Mesenchymal stem cell (in vitro differentiated cells and primary cell): ENCODE measurements at regions not wholly inside any gene's neighbourhood (a gene's known extent, or its start where the extent isn't known, plus 50 kb on each side); places are given as distances from the start of the nearest gene placed in this dataset.
A peak's percentile ranks its signal among the peaks of the same experiment; 100 is the strongest.

ENCODE experiments used
- DNase-seq: peaks from one replicate; pipeline ENCODE4 v3.0.0-alpha.2; 2013
- H2AFZ ChIP-seq: one replicate; pipeline ENCODE4 v1.6.1; 2013; ENCODE audit warnings: low read depth, mild to moderate bottlenecking, control low read depth, inconsistent platforms, low read length, moderate library complexity
- H2AK5ac ChIP-seq: 2 replicates; pipeline ENCODE4 v1.6.1; 2013; ENCODE audit warnings: low read length, moderate library complexity, mild to moderate bottlenecking, inconsistent platforms; ENCODE audit not compliant: severe bottlenecking
- H2BK120ac ChIP-seq: one replicate; pipeline ENCODE4 v1.6.1; 2013; ENCODE audit warnings: low read depth, mild to moderate bottlenecking, inconsistent platforms, low read length, moderate library complexity
- H2BK12ac ChIP-seq, 2 experiments: one replicate each; pipeline ENCODE4 v1.6.1; 2013; ENCODE audit warnings: inconsistent platforms in 2 of 2, low read length in 2 of 2, mild to moderate bottlenecking in 2 of 2, moderate library complexity in 2 of 2, control low read depth in 1 of 2
- H2BK15ac ChIP-seq: one replicate; pipeline ENCODE4 v1.6.1; 2013; ENCODE audit warnings: mild to moderate bottlenecking, low read depth, inconsistent platforms; ENCODE audit not compliant: poor library complexity, severe bottlenecking
- H2BK5ac ChIP-seq: 2 replicates; pipeline ENCODE4 v1.6.1; 2013; ENCODE audit warnings: low read depth, mild to moderate bottlenecking, low read length, control low read depth, inconsistent platforms; ENCODE audit not compliant: poor library complexity, severe bottlenecking
- H3K14ac ChIP-seq, 2 experiments: one replicate each; pipeline ENCODE4 v1.6.1; 2013; ENCODE audit warnings: inconsistent platforms in 2 of 2, low read length in 2 of 2, control low read depth in 1 of 2, mild to moderate bottlenecking in 1 of 2, moderate library complexity in 1 of 2
- H3K18ac ChIP-seq, 2 experiments: one replicate each; pipeline ENCODE4 v1.6.1; 2013; ENCODE audit warnings: inconsistent platforms in 2 of 2, low read length in 2 of 2, control low read depth in 1 of 2, low read depth in 1 of 2, mild to moderate bottlenecking in 1 of 2
- H3K23ac ChIP-seq, 2 experiments: one replicate each; pipeline ENCODE4 v1.6.1; 2013; ENCODE audit warnings: inconsistent platforms in 2 of 2, low read length in 2 of 2, mild to moderate bottlenecking in 2 of 2, moderate library complexity in 2 of 2, control low read depth in 1 of 2
- H3K27ac ChIP-seq: 2 replicates; pipeline ENCODE4 v1.5.1; 2013; ENCODE audit warnings: mild to moderate bottlenecking, moderate library complexity, low read length, control low read depth, inconsistent platforms; ENCODE audit not compliant: poor library complexity, severe bottlenecking
- H3K27me3 ChIP-seq, 2 experiments: 2 replicates each; pipeline versions ENCODE4 v1.6.1 to v1.7.0; 2013; ENCODE audit warnings: low read length in 2 of 2, mild to moderate bottlenecking in 2 of 2, moderate library complexity in 2 of 2, control low read depth in 1 of 2, inconsistent platforms in 1 of 2; ENCODE audit not compliant: control insufficient read depth in 1 of 2, insufficient read depth in 1 of 2
- H3K36me3 ChIP-seq, 2 experiments: 2 replicates each; pipeline versions ENCODE4 v1.6.1 to v1.7.0; 2013; ENCODE audit warnings: low read length in 2 of 2, control low read depth in 1 of 2, inconsistent platforms in 1 of 2, low read depth in 1 of 2, mild to moderate bottlenecking in 1 of 2; ENCODE audit not compliant: insufficient read depth in 2 of 2, control insufficient read depth in 1 of 2
- H3K4ac ChIP-seq, 2 experiments: one replicate each; pipeline ENCODE4 v1.6.1; 2013; ENCODE audit warnings: inconsistent platforms in 2 of 2, low read length in 2 of 2, mild to moderate bottlenecking in 2 of 2, moderate library complexity in 2 of 2, control low read depth in 1 of 2, low read depth in 1 of 2
- H3K4me1 ChIP-seq: 2 replicates; pipeline ENCODE4 v1.6.1; 2013; ENCODE audit warnings: low read depth, low read length, control low read depth; ENCODE audit not compliant: control insufficient read depth, insufficient read depth
- H3K4me2 ChIP-seq: 2 replicates; pipeline ENCODE4 v1.6.1; 2013; ENCODE audit warnings: low read length, mild to moderate bottlenecking, inconsistent platforms; ENCODE audit not compliant: poor library complexity, severe bottlenecking
- H3K4me3 ChIP-seq, 2 experiments: 2 replicates each; pipeline versions ENCODE4 v1.5.1 to v1.7.0; 2013; ENCODE audit warnings: low read length in 2 of 2, mild to moderate bottlenecking in 2 of 2, control low read depth in 1 of 2, low read depth in 1 of 2; ENCODE audit not compliant: insufficient read depth in 1 of 2
- H3K79me1 ChIP-seq: replicated peaks from 2 replicates; pipeline ENCODE4 v1.6.1; 2013; ENCODE audit warnings: mild to moderate bottlenecking, control low read depth, low read length, inconsistent platforms; ENCODE audit not compliant: poor library complexity, severe bottlenecking
- H3K9ac ChIP-seq: 2 replicates; pipeline ENCODE4 v1.7.0; 2013; ENCODE audit warnings: mild to moderate bottlenecking, low read length, moderate library complexity
- H3K9me3 ChIP-seq: 2 replicates; pipeline ENCODE4 v1.7.0; 2013; ENCODE audit warnings: mild to moderate bottlenecking, low read length; ENCODE audit not compliant: control insufficient read depth
- H4K8ac ChIP-seq: one replicate; pipeline ENCODE4 v1.6.1; 2013; ENCODE audit warnings: inconsistent platforms, mild to moderate bottlenecking, low read length, moderate library complexity
- H4K91ac ChIP-seq: one replicate; pipeline ENCODE4 v1.6.1; 2013; ENCODE audit warnings: mild to moderate bottlenecking, low read length, inconsistent platforms
- WGBS: methylation state at CpG from one replicate; pipeline ENCODE4 v1.1.7; 2013; ENCODE audit warnings: mixed read lengths; 5-methylcytosine and 5-hydroxymethylcytosine counted together

DNA sequence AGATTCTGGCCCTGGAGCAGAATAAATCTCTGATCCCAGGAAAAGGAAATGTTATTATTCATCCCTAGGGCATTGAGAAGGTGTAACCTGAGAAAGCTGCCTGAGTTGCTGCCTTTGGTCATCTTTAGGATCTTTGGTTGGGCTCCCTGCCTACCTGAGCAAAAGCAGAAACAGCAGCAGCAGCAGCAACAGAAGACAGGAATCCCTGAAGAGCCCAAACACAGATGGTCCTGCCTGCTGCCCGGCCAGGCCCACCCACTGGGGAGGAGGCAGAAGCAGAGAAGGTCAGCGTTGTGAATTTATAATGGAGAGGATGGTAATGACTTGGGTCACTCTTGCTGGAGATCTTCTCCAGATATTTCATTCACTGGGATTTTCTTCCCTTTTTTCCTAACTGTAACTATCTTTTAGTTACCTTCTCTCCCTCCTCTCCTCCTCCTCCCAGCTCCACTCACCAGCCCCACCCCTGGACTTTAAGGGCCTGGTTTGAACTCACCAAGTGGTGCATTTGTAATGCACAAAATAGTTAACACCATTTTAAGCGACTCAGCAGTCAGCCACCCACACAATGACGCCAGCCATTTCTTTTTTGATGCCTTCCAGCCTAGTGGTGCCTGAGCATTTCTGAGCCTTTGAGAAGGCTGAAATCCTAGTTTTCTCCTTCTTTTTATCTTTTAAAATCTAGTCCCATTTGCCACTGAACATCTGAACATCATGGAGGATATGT is 91.7 kb downstream of the HSPH1 start:
- Histone ChIP-seq H3K36me3 (no peaks in the 10 kb centered on the region), H2AFZ (no peak overlapping the region), H3K23ac (no peak overlapping the region), H3K18ac (no peak overlapping the region), H4K91ac (no peak overlapping the region), H3K4ac (no peak overlapping the region), H4K8ac (no peak overlapping the region), H3K79me1 (no peaks in the 10 kb centered on the region), H2BK12ac (no peak overlapping the region), H2BK5ac (no peak overlapping the region), H3K27ac (no peak overlapping the region), H2BK120ac (no peak overlapping the region), H3K27me3 (no peaks in the 10 kb centered on the region), H3K4me2 (no peak overlapping the region), H3K4me1 (no peaks in the 10 kb centered on the region), H3K14ac (no peak overlapping the region), H3K9ac (no peak overlapping the region), H3K9me3 (no peaks in the 10 kb centered on the region), H2AK5ac (no peak overlapping the region), H2BK15ac (no peak overlapping the region), H3K4me3 (no peak overlapping the region)
- 80% methylated on average over 3 of the region's 4 CpGs for WGBS
- DNase-seq, result no peak

DNA sequence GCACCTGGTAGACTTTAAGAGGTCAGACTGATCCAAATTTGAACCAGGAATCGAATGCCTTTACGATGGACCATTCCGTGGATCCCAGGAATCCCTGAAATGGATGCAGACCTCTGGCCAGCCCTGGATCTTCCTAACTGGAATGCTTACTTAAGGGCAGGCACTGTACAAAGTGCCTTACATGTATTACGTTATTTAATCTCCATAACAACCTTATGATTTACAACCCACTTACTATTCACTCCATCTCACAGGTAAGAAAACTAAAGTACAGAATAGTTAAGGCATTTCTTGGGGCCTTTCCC is 93.6 kb downstream of the HSPH1 start:
- Histone ChIP-seq H2BK120ac (no peak overlapping the region), H2AK5ac (no peak overlapping the region), H4K91ac (no peak overlapping the region), H3K4me3 (no peak overlapping the region), H3K18ac (no peak overlapping the region), H3K27me3 (no peaks in the 10 kb centered on the region), H3K14ac (no peak overlapping the region), H3K4me2 (no peak overlapping the region), H3K79me1 (no peaks in the 10 kb centered on the region), H2BK5ac (no peak overlapping the region), H3K9me3 (peaks cover 4% of the 10 kb centered on the region), H4K8ac (no peak overlapping the region), H2BK12ac (no peak overlapping the region), H2BK15ac (no peak overlapping the region), H3K27ac (no peak overlapping the region), H3K36me3 (no peaks in the 10 kb centered on the region), H3K4me1 (no peaks in the 10 kb centered on the region), H3K23ac (no peak overlapping the region), H3K9ac (no peak overlapping the region), H2AFZ (no peak overlapping the region), H3K4ac (no peak overlapping the region)
- DNase-seq, result no peak
- 84% methylated on average over 4 of the region's 4 CpGs for WGBS

DNA sequence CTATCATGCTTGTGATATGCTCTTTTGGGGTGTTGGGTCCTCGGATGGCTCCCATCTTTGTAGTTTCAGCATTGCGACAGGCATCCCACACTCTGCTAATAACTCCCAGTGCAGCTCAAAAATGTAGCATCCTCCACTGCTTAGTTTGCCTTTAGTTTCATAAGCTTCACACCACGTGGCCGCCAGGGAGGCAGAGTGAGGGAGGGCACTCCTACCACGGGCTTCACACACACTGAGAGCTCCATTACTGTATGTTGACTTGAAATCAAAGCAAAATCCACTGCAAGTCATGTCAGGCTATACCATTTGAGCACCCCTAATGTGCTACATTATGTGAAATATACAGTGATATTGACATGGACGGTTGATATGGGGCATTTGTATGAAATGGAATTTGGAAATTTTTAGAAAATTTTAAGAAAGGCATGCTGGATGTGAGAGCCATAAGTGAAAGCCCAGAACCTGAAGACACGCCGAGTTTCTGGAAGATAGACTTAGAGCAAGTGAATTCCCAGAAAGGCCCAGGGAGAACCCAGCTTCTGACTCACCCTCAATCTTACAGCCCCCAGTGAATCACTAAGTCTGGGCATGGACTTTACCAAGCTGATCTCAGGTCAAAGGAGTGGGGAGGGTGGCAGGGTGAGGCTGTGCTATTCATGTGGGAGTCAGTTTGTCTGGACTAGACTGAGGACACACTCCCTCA is 94.1 kb downstream of the HSPH1 start:
- peak; percentile 37 for DNase-seq
- H3K9ac ChIP-seq, result no peak overlapping the region

GRCh38 chr13:31064636-31065035 is 97.1 kb downstream of the HSPH1 start:
- Histone ChIP-seq H2BK12ac (no peak overlapping the region), H3K36me3 (no peaks in the 10 kb centered on the region), H3K4me3 (no peak overlapping the region), H2AK5ac (no peak overlapping the region), H3K14ac (no peak overlapping the region), H3K4ac (no peak overlapping the region), H3K4me1 (no peaks in the 10 kb centered on the region), H3K9me3 (peaks cover 4% of the 10 kb centered on the region), H2BK120ac (no peak overlapping the region), H3K4me2 (no peak overlapping the region), H3K9ac (no peak overlapping the region), H4K91ac (no peak overlapping the region), H4K8ac (no peak overlapping the region), H3K27ac (no peak overlapping the region), H3K27me3 (no peaks in the 10 kb centered on the region), H2AFZ (no peak overlapping the region), H3K23ac (no peak overlapping the region), H3K79me1 (no peaks in the 10 kb centered on the region), H2BK5ac (no peak overlapping the region), H3K18ac (no peak overlapping the region), H2BK15ac (no peak overlapping the region)
- no peak for DNase-seq
- WGBS, result 84% methylated on average over 3 of the region's 4 CpGs

More for the DNA sequence above, 94.1 kb downstream of the HSPH1 start:
- H3K14ac ChIP-seq, result no peak overlapping the region
- no peak overlapping the region for H3K27ac ChIP-seq
- no peak overlapping the region for H4K91ac ChIP-seq
- H3K4me2 ChIP-seq, result no peak overlapping the region
- no peak overlapping the region for H3K18ac ChIP-seq
- H3K79me1 ChIP-seq, result no peaks in the 10 kb centered on the region
- H3K4ac ChIP-seq, result no peak overlapping the region
- H3K27me3 ChIP-seq, result no peaks in the 10 kb centered on the region
- H2AK5ac ChIP-seq, result no peak overlapping the region
- no peak overlapping the region for H2BK120ac ChIP-seq
- no peak overlapping the region for H2BK15ac ChIP-seq
- WGBS, result 80% methylated on average over 6 of the region's 8 CpGs
- H4K8ac ChIP-seq, result no peak overlapping the region
- no peaks in the 10 kb centered on the region for H3K4me1 ChIP-seq
- H3K4me3 ChIP-seq, result no peak overlapping the region
- H2AFZ ChIP-seq, result no peak overlapping the region
- H2BK12ac ChIP-seq, result no peak overlapping the region
- H3K36me3 ChIP-seq, result no peaks in the 10 kb centered on the region
- peaks cover 4% of the 10 kb centered on the region for H3K9me3 ChIP-seq
- H3K23ac ChIP-seq, result no peak overlapping the region
- H2BK5ac ChIP-seq, result no peak overlapping the region
